ENCODE measurements at regions not wholly inside any gene's neighbourhood (a gene's known extent, or its start where the extent isn't known, plus 50 kb on each side); places are given as distances from the start of the nearest gene placed in this dataset.

GRCh38 chr2:133635131-133635530, 66.9 kb upstream of the NCKAP5 start:
- no peak overlapping the region for H3K27ac ChIP-seq (ENCODE audit: low read depth, low read length)
- no peak overlapping the region for H3K4me2 ChIP-seq (ENCODE audit: insufficient read depth in 1 of 2, low read depth in 2 of 2, low read length in 2 of 2)
- no peak overlapping the region for H2BK5ac ChIP-seq (ENCODE audit: low read depth, low read length)
- H3K18ac ChIP-seq (ENCODE audit: extremely low read depth, low read length) = no peak overlapping the region
- H4K8ac ChIP-seq (ENCODE audit: extremely low read depth, insufficient read depth, low read length) = no peak overlapping the region
- no peak overlapping the region for H2AK5ac ChIP-seq (ENCODE audit: low read depth, low read length)
- FAIRE-seq = no peak
- no peaks in the 10 kb centered on the region for H3K79me1 ChIP-seq (ENCODE audit: low read depth, low read length)
- no peak overlapping the region for H3K14ac ChIP-seq (ENCODE audit: insufficient read length)
- H3K79me2 ChIP-seq (ENCODE audit: control insufficient read depth in 1 of 2, insufficient read depth in 2 of 2, low read length in 2 of 2) = no peaks in the 10 kb centered on the region
- no peak overlapping the region for H3K9ac ChIP-seq (replicated peaks in 1 of 4; ENCODE audit: extremely low read depth in 1 of 4, low read depth in 3 of 4, low read length in 3 of 4)
- no peaks in the 10 kb centered on the region for H3K23me2 ChIP-seq (ENCODE audit: low read depth, low read length)
- no peak overlapping the region for H2AFZ ChIP-seq (ENCODE audit: low read length)
- no peak overlapping the region for H3K56ac ChIP-seq (replicated peaks; ENCODE audit: insufficient read length, low read depth, low read length)
- H3K4me1 ChIP-seq (replicated peaks in 1 of 4; ENCODE audit: control insufficient read depth in 3 of 4, insufficient read depth in 4 of 4, low read length in 3 of 4) = no peaks in the 10 kb centered on the region
- ChIA-PET POLR2A (ENCODE audit: partially characterized antibody) (no interaction called here), CTCF (ENCODE audit: partially characterized antibody) (interaction anchor here (1.0 to 1.7 kb wide), 2 partner anchors 145 to 220 kb away, joined by 3 read pairs; no protein-coding TSS in a partner anchor)
- no peak overlapping the region for H3K4ac ChIP-seq (replicated peaks; ENCODE audit: insufficient read length, low read depth, low read length)
- H3K4me3 ChIP-seq (ENCODE audit: extremely low read depth in 1 of 4, insufficient read depth in 2 of 4, low read depth in 3 of 4, low read length in 4 of 4) = no peak overlapping the region
- H2BK12ac ChIP-seq (ENCODE audit: low read depth, low read length) = no peak overlapping the region
- H2BK120ac ChIP-seq (replicated peaks; ENCODE audit: low read depth, low read length) = no peak overlapping the region
- peak; percentile 63; the same call in 1 of the 2 replicates for TF ChIP-seq MAFK (IDR thresholded peaks at IDR 0.05; ENCODE audit: low read depth, low read length)
- no peak for TF ChIP-seq POLR2A (IDR thresholded peaks at IDR 0.05; ENCODE audit: control extremely low read depth in 1 of 2, low read depth in 2 of 2, low read length in 2 of 2)
- H3K36me3 ChIP-seq (ENCODE audit: control insufficient read depth in 2 of 4, insufficient read depth in 4 of 4, low read length in 3 of 4) = no peaks in the 10 kb centered on the region
- H2BK20ac ChIP-seq (ENCODE audit: low read length) = no peak overlapping the region
- no peak overlapping the region for H3K23ac ChIP-seq (ENCODE audit: insufficient read length)
- no peaks in the 10 kb centered on the region for H3K9me3 ChIP-seq (ENCODE audit: insufficient read depth in 2 of 2, low read depth in 1 of 2, low read length in 1 of 2)
- no peak overlapping the region for H4K5ac ChIP-seq (ENCODE audit: insufficient read length, low read depth, low read length)
- H3K27me3 ChIP-seq (replicated peaks in 1 of 4; ENCODE audit: control insufficient read depth in 3 of 4, extremely low read depth in 1 of 4, insufficient read depth in 3 of 4, low read length in 3 of 4) = no peaks in the 10 kb centered on the region
- no peak overlapping the region for H2BK15ac ChIP-seq (ENCODE audit: low read length)
- no peak for DNase-seq (ENCODE audit: low read depth in 1 of 2, low spot score in 2 of 2)
- no peaks in the 10 kb centered on the region for H4K20me1 ChIP-seq (replicated peaks in 1 of 2; ENCODE audit: control insufficient read depth in 1 of 2, insufficient read depth in 2 of 2, low read length in 2 of 2)
- no peak overlapping the region for H4K91ac ChIP-seq (replicated peaks; ENCODE audit: insufficient read length, low read length)

All from H1 (cell line).